Stomach smooth muscle (tissue), 2 donors: ENCODE measurements at regions not wholly inside any gene's neighbourhood (a gene's known extent, or its start where the extent isn't known, plus 50 kb on each side); places are given as distances from the start of the nearest gene placed in this dataset.
"Not testable (repeated sequence)": the region's sequence is repeated elsewhere in the genome, so short reads cannot be mapped to it uniquely, and the experiment has no call there.

ENCODE experiments used
- H3K27ac ChIP-seq: one replicate; pipeline ENCODE4 v1.7.0; 2013; ENCODE audit warnings: mild to moderate bottlenecking, low read length, inconsistent platforms
- H3K27me3 ChIP-seq, 2 donors: one replicate each; pipeline ENCODE4 v1.7.0; 2013; ENCODE audit warnings: low read length in 2 of 2; ENCODE audit not compliant: insufficient read depth in 2 of 2, control insufficient read depth in 1 of 2
- H3K36me3 ChIP-seq, 2 donors: one replicate each; pipeline ENCODE4 v1.7.0; 2013; ENCODE audit warnings: low read length in 2 of 2; ENCODE audit not compliant: control insufficient read depth in 2 of 2, insufficient read depth in 2 of 2
- H3K4me1 ChIP-seq: one replicate; pipeline ENCODE4 v1.7.0; 2013; ENCODE audit warnings: low read length; ENCODE audit not compliant: control insufficient read depth, insufficient read depth
- H3K4me3 ChIP-seq, 2 donors: one replicate each; pipeline ENCODE4 v1.7.0; 2013; ENCODE audit warnings: low read length in 2 of 2
- H3K9ac ChIP-seq, 2 donors: one replicate each; pipeline ENCODE4 v1.7.0; 2013; ENCODE audit warnings: low read length in 2 of 2, mild to moderate bottlenecking in 1 of 2
- H3K9me3 ChIP-seq, 2 donors: one replicate each; pipeline ENCODE4 v1.7.0; 2013; ENCODE audit warnings: low read length in 2 of 2; ENCODE audit not compliant: control insufficient read depth in 2 of 2
- donor health status: healthy.
- donor health status: Pancreatic carcinoma.

- Histone ChIP-seq H3K27me3 (no peaks in the 10 kb centered on the region), H3K27ac (no peak overlapping the region), H3K9ac (no peak overlapping the region), H3K4me1 (peaks cover 51% of the 10 kb centered on the region), H3K9me3 (no peaks in the 10 kb centered on the region), H3K4me3 (no peak overlapping the region), H3K36me3 (no peaks in the 10 kb centered on the region)
Observed at GRCh38 chr5:173495225-173495904, 121.1 kb downstream of the BOD1 start.

GRCh38 chr5:173494446-173494845 lies 122.0 kb downstream of the BOD1 start:
- H3K27ac ChIP-seq = no peak overlapping the region

GRCh38 chr5:173493846-173494245 lies 122.6 kb downstream of the BOD1 start:
- H3K4me3 ChIP-seq = no peak overlapping the region
- H3K36me3 ChIP-seq = no peaks in the 10 kb centered on the region
- no peak overlapping the region for H3K9ac ChIP-seq
- no peak overlapping the region for H3K27ac ChIP-seq
- peaks cover 35% of the 10 kb centered on the region for H3K4me1 ChIP-seq
- no peaks in the 10 kb centered on the region for H3K9me3 ChIP-seq
- no peaks in the 10 kb centered on the region for H3K27me3 ChIP-seq

More at GRCh38 chr5:173494446-173494845, 122.0 kb downstream of the BOD1 start:
- no peaks in the 10 kb centered on the region for H3K27me3 ChIP-seq
- peaks cover 41% of the 10 kb centered on the region for H3K4me1 ChIP-seq
- no peaks in the 10 kb centered on the region for H3K36me3 ChIP-seq
- no peak overlapping the region for H3K9ac ChIP-seq
- H3K9me3 ChIP-seq = no peaks in the 10 kb centered on the region
- H3K4me3 ChIP-seq = no peak overlapping the region

GRCh38 chr5:173493040-173493439 lies 123.4 kb downstream of the BOD1 start:
- no peak overlapping the region for H3K27ac ChIP-seq
- H3K27me3 ChIP-seq = no peaks in the 10 kb centered on the region
- no peaks in the 10 kb centered on the region for H3K36me3 ChIP-seq
- H3K4me1 ChIP-seq = peaks cover 27% of the 10 kb centered on the region
- no peak overlapping the region for H3K4me3 ChIP-seq
- no peak overlapping the region for H3K9ac ChIP-seq
- no peaks in the 10 kb centered on the region for H3K9me3 ChIP-seq

- Histone ChIP-seq H3K27me3 (no peaks in the 10 kb centered on the region), H3K9ac (no peak overlapping the region)
Observed at GRCh38 chr5:173490681-173491080, 125.8 kb downstream of the BOD1 start.

GRCh38 chr5:173488144-173488543 lies 128.3 kb downstream of the BOD1 start:
- H3K9ac ChIP-seq = no peak overlapping the region
- H3K4me1 ChIP-seq = peaks cover 11% of the 10 kb centered on the region
- no peaks in the 10 kb centered on the region for H3K36me3 ChIP-seq
- no peaks in the 10 kb centered on the region for H3K27me3 ChIP-seq
- no peak overlapping the region for H3K4me3 ChIP-seq
- H3K27ac ChIP-seq = no peak overlapping the region
- H3K9me3 ChIP-seq = no peaks in the 10 kb centered on the region

More at GRCh38 chr5:173490681-173491080, 125.8 kb downstream of the BOD1 start:
- Histone ChIP-seq H3K4me1 (peaks cover 17% of the 10 kb centered on the region), H3K36me3 (no peaks in the 10 kb centered on the region), H3K4me3 (no peak overlapping the region), H3K9me3 (no peaks in the 10 kb centered on the region), H3K27ac (no peak overlapping the region)

- Histone ChIP-seq H3K9ac (no peak overlapping the region), H3K4me1 (peaks cover 11% of the 10 kb centered on the region), H3K27ac (no peak overlapping the region), H3K4me3 (no peak overlapping the region), H3K36me3 (no peaks in the 10 kb centered on the region), H3K9me3 (no peaks in the 10 kb centered on the region), H3K27me3 (no peaks in the 10 kb centered on the region)
Observed at GRCh38 chr5:173487300-173487699, 129.2 kb downstream of the BOD1 start.

GRCh38 chr5:173486355-173487225 lies 129.9 kb downstream of the BOD1 start:
- H3K36me3 ChIP-seq = no peaks in the 10 kb centered on the region
- peaks cover 11% of the 10 kb centered on the region for H3K4me1 ChIP-seq
- H3K9ac ChIP-seq = no peak overlapping the region
- H3K27ac ChIP-seq = no peak overlapping the region
- no peaks in the 10 kb centered on the region for H3K9me3 ChIP-seq
- no peak overlapping the region for H3K4me3 ChIP-seq
- no peaks in the 10 kb centered on the region for H3K27me3 ChIP-seq

GRCh38 chr5:173484569-173484968 lies 131.9 kb downstream of the BOD1 start:
- Histone ChIP-seq H3K27ac (no peak overlapping the region), H3K36me3 (no peaks in the 10 kb centered on the region), H3K4me3 (no peak overlapping the region)

GRCh38 chr5:173483599-173483998 lies 132.9 kb downstream of the BOD1 start:
- H3K36me3 ChIP-seq, H3K4me3 ChIP-seq, H3K27me3 ChIP-seq, H3K9ac ChIP-seq, H3K9me3 ChIP-seq, H3K27ac ChIP-seq: not testable (repeated sequence)
- peaks cover 11% of the 10 kb centered on the region for H3K4me1 ChIP-seq

More at GRCh38 chr5:173484569-173484968, 131.9 kb downstream of the BOD1 start:
- no peaks in the 10 kb centered on the region for H3K9me3 ChIP-seq
- H3K27me3 ChIP-seq = no peaks in the 10 kb centered on the region
- H3K4me1 ChIP-seq = peaks cover 11% of the 10 kb centered on the region
- no peak overlapping the region for H3K9ac ChIP-seq

- no peak overlapping the region for H3K9ac ChIP-seq
- no peaks in the 10 kb centered on the region for H3K36me3 ChIP-seq
- H3K9me3 ChIP-seq = no peaks in the 10 kb centered on the region
- no peaks in the 10 kb centered on the region for H3K27me3 ChIP-seq
- no peak overlapping the region for H3K4me3 ChIP-seq
- peaks cover 16% of the 10 kb centered on the region for H3K4me1 ChIP-seq
- H3K27ac ChIP-seq = no peak overlapping the region
Observed at GRCh38 chr5:173483160-173483559, 133.3 kb downstream of the BOD1 start.
